Ureter (tissue), 1 donor: ENCODE measurements at regions not wholly inside any gene's neighbourhood (a gene's known extent, or its start where the extent isn't known, plus 50 kb on each side); places are given as distances from the start of the nearest gene placed in this dataset.
"Not testable (repeated sequence)": the region's sequence is repeated elsewhere in the genome, so short reads cannot be mapped to it uniquely, and the experiment has no call there.

Experiments used
- DNase-seq: peaks from one replicate; pipeline ENCODE4 v3.0.0-alpha.2; 2020; ENCODE audit warnings: low spot score
- donor health status: DM: yes; HTN: yes; CAD: no.

GRCh38 chr18:79579807-79580497, 99.7 kb upstream of the CTDP1 start:
- no peak for DNase-seq

GRCh38 chr18:79580498-79581171, 99.0 kb upstream of the CTDP1 start:
- DNase-seq, result no peak

- DNase-seq, result no peak
Observed at GRCh38 chr18:79581406-79581805, 98.2 kb upstream of the CTDP1 start.

GRCh38 chr18:79581911-79582310, 97.7 kb upstream of the CTDP1 start:
- no peak for DNase-seq

- no peak for DNase-seq
Observed at GRCh38 chr18:79582978-79583377, 96.6 kb upstream of the CTDP1 start.

GRCh38 chr18:79583426-79583825, 96.2 kb upstream of the CTDP1 start:
- no peak for DNase-seq

- DNase-seq, result no peak
Observed at GRCh38 chr18:79583984-79584401, 95.6 kb upstream of the CTDP1 start.

GRCh38 chr18:79584491-79585394, 94.9 kb upstream of the CTDP1 start:
- no peak for DNase-seq

- no peak for DNase-seq
Observed at GRCh38 chr18:79585395-79586370, 93.9 kb upstream of the CTDP1 start.

- DNase-seq, result no peak
Observed at GRCh38 chr18:79586436-79587225, 93.0 kb upstream of the CTDP1 start.

- DNase-seq, result no peak
Observed at GRCh38 chr18:79587226-79587741, 92.3 kb upstream of the CTDP1 start.

GRCh38 chr18:79587779-79588635, 91.6 kb upstream of the CTDP1 start:
- DNase-seq, result no peak

- peak; percentile 76 for DNase-seq
Observed at GRCh38 chr18:79588636-79589481, 90.7 kb upstream of the CTDP1 start.

- DNase-seq, result no peak
Observed at GRCh38 chr18:79589601-79590091, 90.0 kb upstream of the CTDP1 start.

GRCh38 chr18:79590191-79591031, 89.2 kb upstream of the CTDP1 start:
- DNase-seq, result no peak

- no peak for DNase-seq
Observed at GRCh38 chr18:79591032-79591308, 88.6 kb upstream of the CTDP1 start.

- DNase-seq, result not testable (repeated sequence)
Observed at GRCh38 chr18:79592684-79593083, 86.9 kb upstream of the CTDP1 start.
